Heart left ventricle (tissue), 13 donors: ENCODE measurements at regions not wholly inside any gene's neighbourhood (a gene's known extent, or its start where the extent isn't known, plus 50 kb on each side); places are given as distances from the start of the nearest gene placed in this dataset.

ENCODE experiments used
- CTCF ChIP-seq, 12 donors: fragments of 200-600 bp; sonication (generic) in 4 of 12; IDR thresholded peaks; one replicate each; pipeline versions ENCODE4 v1.5.0 to v1.8.0; 2018 to 2022; ENCODE audit warnings: antibody characterized with exemption in 12 of 12, mild to moderate bottlenecking in 5 of 12
- POLR2A ChIP-seq, 2 donors: fragments of 450-650 bp; IDR thresholded peaks; one replicate each; pipeline ENCODE4 v1.6.1; 2017; ENCODE audit warnings: antibody characterized with exemption in 2 of 2, mild to moderate bottlenecking in 2 of 2, moderate library complexity in 2 of 2
- donor health status: ischemic (EF 13 %, LVEDD 7.1; RV severe dilation, severe dysfunction).
- donor health status: DM: no; HTN: yes; CAD: no.
- donor health status: DM: no; HTN: no; CAD: no.
- donor health status: ischemic (EF 25% LVEDD 6.9; RV normal size, moderate dysfunction).
- donor health status: ischemic (EF 25% LVEDD 5.7; RV mildly dilated, moderate dysfunction).
- donor health status: ischemic (EF 35%, LVEDD 5.7; RV mildly dilated, moderate dysfunction).
- donor health status: nonischemic (EF 11% LVEDD 7.7; RV severe dilation, severe dysfunction).
- donor health status: DM: yes; HTN: yes; CAD: no.
- donor health status: PGD.
- donor health status: ischemic (EF 29% LVEDD 5.4; RV normal size, mild dysfunction).
- donor health status: nonischemic (EF 23%, LVEDD 6.1; RV moderate dilation, normal function).

GRCh38 chr3:25169151-25169550 is 258.9 kb upstream of the RARB start:
- TF ChIP-seq CTCF (IDR thresholded peaks at IDR 0.05) (no peak), POLR2A (IDR thresholded peaks at IDR 0.05) (no peak)
